Naive thymus-derived CD4-positive, alpha-beta T cell (primary cell): ENCODE measurements at regions not wholly inside any gene's neighbourhood (a gene's known extent, or its start where the extent isn't known, plus 50 kb on each side); places are given as distances from the start of the nearest gene placed in this dataset.

ENCODE experiments used
- ATAC-seq: fragments of 150-1000 bp; cut with Tn5 transposase; 2 replicates; pipeline ENCODE4 v1.10.0; 2021; ENCODE audit warnings: mild to moderate bottlenecking, moderate library complexity
- CTCF ChIA-PET: fragments of 350-600 bp; sonication (Branson Sonifier 250); formaldehyde crosslinking; loops from one replicate; lab custom pipeline; 2021; ENCODE audit warnings: antibody characterized with exemption; lab: Charles Lee
- POLR2A ChIA-PET: fragments of 350-600 bp; sonication (Branson Sonifier 250); formaldehyde crosslinking; loops from one replicate; lab custom pipeline; 2021; ENCODE audit warnings: antibody characterized with exemption, inconsistent platforms; lab: Charles Lee
- DNase-seq, 9 donors: peaks; one replicate each; pipeline versions ENCODE4 v3.0.0 to v3.0.0-alpha.2; 2020 to 2022; ENCODE audit warnings: mixed read lengths in 1 of 9
- H3K27ac ChIP-seq: one replicate; pipeline ENCODE4 v1.7.0; 2013; ENCODE audit warnings: mild to moderate bottlenecking, low read depth, low read length, moderate library complexity
- H3K27me3 ChIP-seq, 2 donors: one replicate each; pipeline ENCODE4 v1.7.0; 2013; ENCODE audit warnings: low read length in 2 of 2, mild to moderate bottlenecking in 2 of 2, moderate library complexity in 2 of 2; ENCODE audit not compliant: control insufficient read depth in 2 of 2, insufficient read depth in 2 of 2
- H3K36me3 ChIP-seq, 3 experiments: 1 replicate in 2 of 3; 2 replicates in 1 of 3; pipeline ENCODE4 v1.7.0; 2013; ENCODE audit warnings: low read length in 3 of 3, mild to moderate bottlenecking in 3 of 3, moderate library complexity in 1 of 3; ENCODE audit not compliant: insufficient read depth in 3 of 3, control insufficient read depth in 2 of 3
- H3K4me1 ChIP-seq, 2 donors: one replicate each; pipeline ENCODE4 v1.7.0; 2013; ENCODE audit warnings: low read length in 2 of 2, mild to moderate bottlenecking in 2 of 2, moderate library complexity in 1 of 2; ENCODE audit not compliant: control insufficient read depth in 2 of 2, insufficient read depth in 2 of 2
- H3K4me3 ChIP-seq: 2 replicates; pipeline ENCODE4 v1.7.0; 2013; ENCODE audit warnings: mild to moderate bottlenecking, low read length
- H3K9me3 ChIP-seq, 3 experiments: 1 replicate in 2 of 3; 2 replicates in 1 of 3; pipeline ENCODE4 v1.7.0; 2013; ENCODE audit warnings: low read length in 3 of 3; ENCODE audit not compliant: control insufficient read depth in 2 of 3
- H3K27ac Mint-ChIP-seq, 9 donors: one replicate each; pipeline ENCODE4 v1.8.0; 2020 to 2022; ENCODE audit warnings: mixed read lengths in 9 of 9, mild to moderate bottlenecking in 8 of 9, moderate library complexity in 5 of 9, inconsistent platforms in 2 of 9
- H3K27me3 Mint-ChIP-seq, 5 donors: one replicate each; pipeline ENCODE4 v1.8.0; 2021 to 2022; ENCODE audit warnings: mixed read lengths in 5 of 5, mild to moderate bottlenecking in 1 of 5
- H3K36me3 Mint-ChIP-seq, 5 donors: one replicate each; pipeline ENCODE4 v1.8.0; 2020 to 2022; ENCODE audit warnings: mixed read lengths in 5 of 5, mild to moderate bottlenecking in 3 of 5, inconsistent platforms in 1 of 5
- H3K4me1 Mint-ChIP-seq, 7 donors: one replicate each; pipeline ENCODE4 v1.8.0; 2020 to 2022; ENCODE audit warnings: mixed read lengths in 7 of 7, mild to moderate bottlenecking in 3 of 7, inconsistent platforms in 1 of 7
- H3K4me3 Mint-ChIP-seq, 10 donors: one replicate each; pipeline ENCODE4 v1.8.0; 2020 to 2022; ENCODE audit warnings: mild to moderate bottlenecking in 10 of 10, mixed read lengths in 10 of 10, moderate library complexity in 6 of 10, inconsistent platforms in 2 of 10
- H3K9me3 Mint-ChIP-seq, 11 donors: one replicate each; pipeline ENCODE4 v1.8.0; 2020 to 2022; ENCODE audit warnings: mixed read lengths in 11 of 11, mild to moderate bottlenecking in 4 of 11, inconsistent platforms in 1 of 11, moderate library complexity in 1 of 11
- intact Hi-C, 2 donors: fragments of 100-400 bp; cut with micrococcal nuclease; formaldehyde crosslinking; loops; one replicate each; pipeline ENCODE4 v1.15.1; 2023

- no peak overlapping the region for H3K4me3 Mint-ChIP-seq
- H3K4me1 ChIP-seq = no peaks in the 10 kb centered on the region
- H3K27me3 Mint-ChIP-seq = no peaks in the 10 kb centered on the region
- DNase-seq (no peak), ATAC-seq (no peak)
- H3K36me3 Mint-ChIP-seq = no peaks in the 10 kb centered on the region
- no peak overlapping the region for H3K27ac ChIP-seq
- H3K36me3 ChIP-seq = no peaks in the 10 kb centered on the region
- ChIA-PET CTCF (no interaction called here), POLR2A (no interaction called here)
- no peak overlapping the region for H3K4me3 ChIP-seq
- no peaks in the 10 kb centered on the region for H3K27me3 ChIP-seq
- H3K9me3 ChIP-seq = peaks cover 0 to 8% (median 0%) of the 10 kb centered on the region in 3 experiments
- H3K9me3 Mint-ChIP-seq = peaks cover 5 to 43% (median 19%) of the 10 kb centered on the region in 11 donors
- H3K4me1 Mint-ChIP-seq = no peaks in the 10 kb centered on the region
- intact Hi-C loops = no loop called here
- H3K27ac Mint-ChIP-seq = no peak overlapping the region
Measured at GRCh38 chr4:64022560-64022959, 386.7 kb downstream of the TECRL start.

DNA sequence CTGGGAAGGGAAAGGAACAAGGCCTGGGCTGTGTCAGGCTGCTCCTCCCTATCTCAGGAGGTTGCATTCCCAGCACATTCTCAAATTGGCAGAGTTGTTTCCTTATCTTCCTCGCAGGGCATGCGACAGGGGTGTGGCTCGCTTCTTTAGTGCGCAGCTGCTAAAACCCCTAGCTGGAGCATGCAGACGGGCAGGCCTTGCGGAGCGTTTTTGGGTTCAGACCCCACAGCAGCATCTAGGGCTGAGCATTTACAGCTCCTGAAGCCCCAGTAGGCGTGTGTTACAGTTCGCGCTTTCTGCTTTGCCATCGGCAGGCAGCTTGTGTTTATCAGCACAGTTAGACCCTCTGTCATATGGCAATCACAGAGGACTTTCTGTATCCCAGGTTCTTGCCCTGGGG is 392.4 kb downstream of the TECRL start:
- Mint-ChIP-seq H3K27me3 (no peaks in the 10 kb centered on the region), H3K36me3 (no peaks in the 10 kb centered on the region), H3K27ac (no peak overlapping the region), H3K9me3 (peaks cover 0 to 22% (median 9%) of the 10 kb centered on the region in 11 donors), H3K4me3 (no peak overlapping the region), H3K4me1 (no peaks in the 10 kb centered on the region)
- POLR2A ChIA-PET = no interaction called here
- CTCF ChIA-PET = no interaction called here
- H3K27ac ChIP-seq = no peak overlapping the region
- no peaks in the 10 kb centered on the region for H3K27me3 ChIP-seq
- H3K36me3 ChIP-seq = no peaks in the 10 kb centered on the region
- ATAC-seq (no peak), DNase-seq (no peak)
- H3K9me3 ChIP-seq = peaks cover 0 to 10% (median 0%) of the 10 kb centered on the region in 3 experiments
- intact Hi-C loops = no loop called here
- no peaks in the 10 kb centered on the region for H3K4me1 ChIP-seq
- no peak overlapping the region for H3K4me3 ChIP-seq

GRCh38 chr4:64014647-64015046 is 394.6 kb downstream of the TECRL start:
- Histone ChIP-seq H3K4me1 (no peaks in the 10 kb centered on the region), H3K9me3 (peaks cover 0 to 10% (median 0%) of the 10 kb centered on the region in 3 experiments), H3K27me3 (no peaks in the 10 kb centered on the region), H3K4me3 (no peak overlapping the region), H3K36me3 (no peaks in the 10 kb centered on the region), H3K27ac (no peak overlapping the region)
- Mint-ChIP-seq H3K27ac (no peak overlapping the region), H3K4me1 (no peaks in the 10 kb centered on the region), H3K36me3 (no peaks in the 10 kb centered on the region), H3K9me3 (peaks cover 0 to 15% (median 8%) of the 10 kb centered on the region in 11 donors), H3K4me3 (no peak overlapping the region), H3K27me3 (no peaks in the 10 kb centered on the region)
- intact Hi-C loops = no loop called here
- POLR2A ChIA-PET = no interaction called here
- DNase-seq = no peak
- no peak for ATAC-seq
- CTCF ChIA-PET = no interaction called here

DNA sequence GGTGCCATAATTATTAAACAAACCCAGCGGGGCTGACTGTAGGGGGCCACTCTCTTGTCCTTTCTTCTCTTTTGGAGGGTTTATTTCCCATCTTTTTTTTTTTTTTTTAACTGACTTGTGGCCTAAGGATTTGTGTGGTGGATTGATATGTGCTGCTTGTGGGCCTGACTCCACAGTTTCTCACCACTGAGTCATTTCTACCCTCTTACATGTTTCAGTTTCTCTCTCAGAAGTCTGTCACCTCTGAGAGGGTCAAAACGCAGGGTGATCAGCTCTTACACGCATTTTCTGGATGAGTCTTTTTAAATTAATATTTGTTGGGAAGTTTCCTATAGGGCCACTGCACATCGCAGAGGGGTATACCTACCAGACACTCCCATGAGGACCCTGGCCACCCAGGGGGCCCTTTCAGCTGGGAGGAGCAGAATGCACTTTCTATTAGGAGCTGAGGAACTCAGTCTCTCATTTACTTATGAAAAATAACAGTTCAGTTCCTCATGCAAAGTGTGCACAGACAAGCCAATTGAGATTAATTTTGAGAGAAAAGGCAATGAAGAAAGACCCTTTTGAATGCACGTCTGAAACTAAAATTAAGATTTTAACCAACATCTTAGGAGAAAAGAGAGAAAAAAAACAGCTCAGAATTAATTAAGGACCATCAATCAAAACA is 407.9 kb downstream of the TECRL start:
- ATAC-seq = no peak
- no peaks in the 10 kb centered on the region for H3K4me1 ChIP-seq
- no peak overlapping the region for H3K4me3 ChIP-seq
- H3K27ac ChIP-seq = no peak overlapping the region
- no peak overlapping the region for H3K4me3 Mint-ChIP-seq
- ChIA-PET CTCF (no interaction called here), POLR2A (no interaction called here)
- H3K9me3 Mint-ChIP-seq = peaks cover 0 to 44% (median 8%) of the 10 kb centered on the region in 11 donors
- no peaks in the 10 kb centered on the region for H3K4me1 Mint-ChIP-seq
- H3K9me3 ChIP-seq = no peaks in the 10 kb centered on the region
- intact Hi-C loops = no loop called here
- no peaks in the 10 kb centered on the region for H3K27me3 ChIP-seq
- no peaks in the 10 kb centered on the region for H3K27me3 Mint-ChIP-seq
- H3K36me3 ChIP-seq = no peaks in the 10 kb centered on the region
- DNase-seq = no peak
- H3K27ac Mint-ChIP-seq = no peak overlapping the region
- no peaks in the 10 kb centered on the region for H3K36me3 Mint-ChIP-seq

GRCh38 chr4:64000241-64000640 is 409.0 kb downstream of the TECRL start:
- CTCF ChIA-PET = no interaction called here

DNA sequence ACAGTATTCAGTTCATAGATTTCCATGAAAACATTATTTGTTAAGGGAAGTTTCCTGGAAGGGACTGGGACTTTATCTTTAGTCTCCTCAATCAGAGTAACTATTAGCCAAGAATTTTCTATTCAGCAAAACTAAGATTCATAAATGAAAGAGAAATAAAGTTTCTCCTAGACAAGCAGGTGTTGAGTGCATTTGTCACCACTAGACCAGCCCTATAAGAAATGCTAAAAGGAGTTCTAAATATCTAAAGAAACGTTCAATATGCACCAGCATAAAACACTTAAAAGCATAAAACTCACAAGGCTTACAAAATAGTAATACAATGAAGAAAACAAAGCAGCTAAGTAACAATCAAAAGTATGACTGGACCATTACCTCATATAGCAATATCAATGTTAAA is 423.0 kb downstream of the TECRL start:
- POLR2A ChIA-PET = no interaction called here
- H3K4me3 Mint-ChIP-seq = no peak overlapping the region
- H3K36me3 Mint-ChIP-seq = peaks cover 0 to 4% (median 0%) of the 10 kb centered on the region in 5 donors
- no peak for ATAC-seq
- no peaks in the 10 kb centered on the region for H3K36me3 ChIP-seq
- H3K4me3 ChIP-seq = no peak overlapping the region
- H3K27me3 Mint-ChIP-seq = no peaks in the 10 kb centered on the region
- CTCF ChIA-PET = no interaction called here
- no peaks in the 10 kb centered on the region for H3K4me1 Mint-ChIP-seq
- H3K27ac Mint-ChIP-seq = no peak overlapping the region
- intact Hi-C loops = no loop called here
- no peaks in the 10 kb centered on the region for H3K27me3 ChIP-seq
- no peak overlapping the region for H3K27ac ChIP-seq
- DNase-seq = no peak
- peaks cover 0 to 7% (median 0%) of the 10 kb centered on the region in 3 experiments for H3K9me3 ChIP-seq
- H3K9me3 Mint-ChIP-seq = peaks cover 6 to 56% (median 21%) of the 10 kb centered on the region in 11 donors
- no peaks in the 10 kb centered on the region for H3K4me1 ChIP-seq

More at GRCh38 chr4:64000241-64000640, 409.0 kb downstream of the TECRL start:
- intact Hi-C loops = no loop called here
- DNase-seq (no peak), ATAC-seq (no peak)
- Mint-ChIP-seq H3K27ac (no peak overlapping the region), H3K9me3 (peaks cover 2 to 42% (median 9%) of the 10 kb centered on the region in 11 donors), H3K4me1 (no peaks in the 10 kb centered on the region), H3K36me3 (no peaks in the 10 kb centered on the region), H3K4me3 (no peak overlapping the region), H3K27me3 (no peaks in the 10 kb centered on the region)
- POLR2A ChIA-PET = no interaction called here
- no peak overlapping the region for H3K27ac ChIP-seq
- no peak overlapping the region for H3K4me3 ChIP-seq
- H3K4me1 ChIP-seq = no peaks in the 10 kb centered on the region
- no peaks in the 10 kb centered on the region for H3K9me3 ChIP-seq
- H3K27me3 ChIP-seq = no peaks in the 10 kb centered on the region
- H3K36me3 ChIP-seq = no peaks in the 10 kb centered on the region

GRCh38 chr4:63983224-63983623 is 426.0 kb downstream of the TECRL start:
- H3K27ac ChIP-seq = no peak overlapping the region
- ATAC-seq (no peak), DNase-seq (no peak)
- H3K9me3 ChIP-seq = peaks cover 0 to 7% (median 0%) of the 10 kb centered on the region in 3 experiments
- Mint-ChIP-seq H3K27ac (no peak overlapping the region), H3K36me3 (peaks cover 0 to 4% (median 0%) of the 10 kb centered on the region in 5 donors), H3K4me1 (no peaks in the 10 kb centered on the region), H3K27me3 (no peaks in the 10 kb centered on the region), H3K9me3 (peaks cover 6 to 44% (median 17%) of the 10 kb centered on the region in 11 donors), H3K4me3 (no peak overlapping the region)
- no peak overlapping the region for H3K4me3 ChIP-seq
- ChIA-PET POLR2A (no interaction called here), CTCF (no interaction called here)
- intact Hi-C loops = no loop called here
- H3K36me3 ChIP-seq = no peaks in the 10 kb centered on the region
- H3K4me1 ChIP-seq = no peaks in the 10 kb centered on the region
- no peaks in the 10 kb centered on the region for H3K27me3 ChIP-seq
